GM18517 (cell line): ENCODE measurements at regions not wholly inside any gene's neighbourhood (a gene's known extent, or its start where the extent isn't known, plus 50 kb on each side); places are given as distances from the start of the nearest gene placed in this dataset.
"Not testable (repeated sequence)": the region's sequence is repeated elsewhere in the genome, so short reads cannot be mapped to it uniquely, and the experiment has no call there.

Source experiments
- ATAC-seq: cut with Tn5 transposase; IDR thresholded peaks from one replicate; pipeline ENCODE4 v1.9.1; 2021; ENCODE audit warnings: mild to moderate bottlenecking, moderate library complexity; ENCODE audit not compliant: unreplicated experiment

- no peak for ATAC-seq
Measured at GRCh38 chr2:101612019-101612418, 85.5 kb upstream of the MAP4K4 start.

- no peak for ATAC-seq
Measured at GRCh38 chr2:101610750-101611315, 86.7 kb upstream of the MAP4K4 start.

GRCh38 chr2:101609433-101609832 is 88.1 kb upstream of the MAP4K4 start:
- no peak for ATAC-seq

- ATAC-seq, result no peak
Measured at GRCh38 chr2:101608408-101609310, 88.8 kb upstream of the MAP4K4 start.

GRCh38 chr2:101597347-101597944 is 100.1 kb upstream of the MAP4K4 start:
- ATAC-seq, result no peak

- no peak for ATAC-seq
Measured at GRCh38 chr2:101596333-101596732, 101.2 kb upstream of the MAP4K4 start.

- no peak for ATAC-seq
Measured at GRCh38 chr2:101587251-101587650, 110.3 kb upstream of the MAP4K4 start.

- no peak for ATAC-seq
Measured at GRCh38 chr2:101583861-101584260, 108.9 kb upstream of the RFX8 start.

- no peak for ATAC-seq
Measured at GRCh38 chr2:101581675-101582299, 106.9 kb upstream of the RFX8 start.

- no peak for ATAC-seq
Measured at GRCh38 chr2:101580528-101580927, 105.6 kb upstream of the RFX8 start.

- ATAC-seq, result no peak
Measured at GRCh38 chr2:101578671-101579070, 103.8 kb upstream of the RFX8 start.

- ATAC-seq, result not testable (repeated sequence)
Measured at GRCh38 chr2:101578135-101578534, 103.2 kb upstream of the RFX8 start.

GRCh38 chr2:101577173-101577572 is 102.3 kb upstream of the RFX8 start:
- no peak for ATAC-seq

GRCh38 chr2:101574622-101575021 is 99.7 kb upstream of the RFX8 start:
- ATAC-seq, result no peak

- ATAC-seq, result no peak
Measured at GRCh38 chr2:101571951-101572350, 97.0 kb upstream of the RFX8 start.

GRCh38 chr2:101569886-101570520 is 95.1 kb upstream of the RFX8 start:
- ATAC-seq, result no peak

GRCh38 chr2:101568969-101569368 is 94.1 kb upstream of the RFX8 start:
- ATAC-seq, result no peak

GRCh38 chr2:101566632-101567228 is 91.8 kb upstream of the RFX8 start:
- ATAC-seq, result no peak

GRCh38 chr2:101563849-101564248 is 88.9 kb upstream of the RFX8 start:
- no peak for ATAC-seq

GRCh38 chr2:101560780-101561315 is 85.9 kb upstream of the RFX8 start:
- no peak for ATAC-seq
